ENCODE measurements at regions not wholly inside any gene's neighbourhood (a gene's known extent, or its start where the extent isn't known, plus 50 kb on each side); places are given as distances from the start of the nearest gene placed in this dataset.
"Not testable (repeated sequence)": the region's sequence is repeated elsewhere in the genome, so short reads cannot be mapped to it uniquely, and the experiment has no call there.

- no peak for DNase-seq (ENCODE audit: low read depth in 2 of 2)
Observed at GRCh38 chr19:30102239-30102638, 160.2 kb downstream of the URI1 start.

GRCh38 chr19:30102666-30103065, 160.6 kb downstream of the URI1 start:
- no peak for DNase-seq (ENCODE audit: low read depth in 2 of 2)

- no peak for DNase-seq (ENCODE audit: low read depth in 2 of 2)
Observed at GRCh38 chr19:30103981-30104380, 161.9 kb downstream of the URI1 start.

GRCh38 chr19:30105316-30105715, 163.3 kb downstream of the URI1 start:
- DNase-seq (ENCODE audit: low read depth in 2 of 2) = no peak

GRCh38 chr19:30105727-30106126, 163.7 kb downstream of the URI1 start:
- no peak for DNase-seq (ENCODE audit: low read depth in 2 of 2)

- no peak for DNase-seq (ENCODE audit: low read depth in 2 of 2)
Observed at GRCh38 chr19:30106417-30107095, 164.5 kb downstream of the URI1 start.

GRCh38 chr19:30107251-30107650, 165.2 kb downstream of the URI1 start:
- DNase-seq (ENCODE audit: low read depth in 2 of 2) = no peak

- DNase-seq (ENCODE audit: low read depth in 2 of 2) = no peak
Observed at GRCh38 chr19:30109565-30109964, 167.5 kb downstream of the URI1 start.

- no peak for DNase-seq (ENCODE audit: low read depth in 2 of 2)
Observed at GRCh38 chr19:30111021-30111855, 169.2 kb downstream of the URI1 start.

GRCh38 chr19:30112171-30112570, 170.1 kb downstream of the URI1 start:
- DNase-seq (ENCODE audit: low read depth in 2 of 2) = no peak

GRCh38 chr19:30112666-30113065, 170.6 kb downstream of the URI1 start:
- no peak for DNase-seq (ENCODE audit: low read depth in 2 of 2)

- no peak for DNase-seq (ENCODE audit: low read depth in 2 of 2)
Observed at GRCh38 chr19:30113186-30113585, 171.1 kb downstream of the URI1 start.

GRCh38 chr19:30114095-30114494, 172.1 kb downstream of the URI1 start:
- not testable (repeated sequence) for DNase-seq (ENCODE audit: low read depth in 2 of 2)

- no peak for DNase-seq (ENCODE audit: low read depth in 2 of 2)
Observed at GRCh38 chr19:30115947-30116346, 173.9 kb downstream of the URI1 start.

GRCh38 chr19:30116530-30116929, 174.5 kb downstream of the URI1 start:
- DNase-seq (ENCODE audit: low read depth in 2 of 2) = no peak

GRCh38 chr19:30116984-30117555, 175.0 kb downstream of the URI1 start:
- DNase-seq (ENCODE audit: low read depth in 2 of 2) = no peak

GRCh38 chr19:30117636-30118145, 175.7 kb downstream of the URI1 start:
- no peak for DNase-seq (ENCODE audit: low read depth in 2 of 2)

- no peak for DNase-seq (ENCODE audit: low read depth in 2 of 2)
Observed at GRCh38 chr19:30118221-30118620, 176.2 kb downstream of the URI1 start.

GRCh38 chr19:30118760-30119159, 176.7 kb downstream of the URI1 start:
- DNase-seq (ENCODE audit: low read depth in 2 of 2) = no peak

- DNase-seq (ENCODE audit: low read depth in 2 of 2) = no peak
Observed at GRCh38 chr19:30119180-30119908, 177.3 kb downstream of the URI1 start.

GRCh38 chr19:30120860-30121484, 178.9 kb downstream of the URI1 start:
- no peak for DNase-seq (ENCODE audit: low read depth in 2 of 2)

All from dermis microvascular lymphatic vessel endothelial cell (primary cell).